HL-60 (cell line): ENCODE measurements at regions not wholly inside any gene's neighbourhood (a gene's known extent, or its start where the extent isn't known, plus 50 kb on each side); places are given as distances from the start of the nearest gene placed in this dataset.

Source experiments
- CTCF ChIP-seq: IDR thresholded peaks from one replicate; pipeline ENCODE4 v1.5.1; 2011; ENCODE audit warnings: low read length, control low read depth, inconsistent platforms; ENCODE audit not compliant: insufficient read depth
- GABPA ChIP-seq: IDR thresholded peaks from 2 replicates; pipeline ENCODE4 v1.6.1; 2012; ENCODE audit warnings: low read depth
- POLR2AphosphoS5 ChIP-seq: IDR thresholded peaks from 2 replicates; pipeline ENCODE4 v1.6.1; 2012; ENCODE audit warnings: low read depth
- REST ChIP-seq: IDR thresholded peaks from 2 replicates; pipeline ENCODE4 v1.6.1; 2012; ENCODE audit warnings: low read depth; ENCODE audit not compliant: insufficient replicate concordance
- SPI1 ChIP-seq: IDR thresholded peaks from 2 replicates; pipeline ENCODE4 v1.6.1; 2012; ENCODE audit warnings: low read depth, mild to moderate bottlenecking, borderline replicate concordance

- no peak for TF ChIP-seq CTCF
- TF ChIP-seq REST: no peak
- no peak for TF ChIP-seq POLR2AphosphoS5
- no peak for TF ChIP-seq GABPA
- TF ChIP-seq SPI1: no peak
These were observed 178.7 kb upstream of the TMEM45B start for GRCh38 chr11:129636926-129637325.
